Upper lobe of left lung (tissue), 6 donors: ENCODE measurements at regions not wholly inside any gene's neighbourhood (a gene's known extent, or its start where the extent isn't known, plus 50 kb on each side); places are given as distances from the start of the nearest gene placed in this dataset.

Source experiments
- ATAC-seq, 2 donors: fragments of 200-7000 bp; cut with Tn5 transposase; one replicate each; pipeline ENCODE4 v1.9.1; 2022; ENCODE audit warnings: mild to moderate bottlenecking in 2 of 2, moderate library complexity in 2 of 2; ENCODE audit not compliant: low FRiP score in 2 of 2
- DNase-seq, 2 donors: peaks; one replicate each; pipeline ENCODE4 v3.0.0-alpha.2; 2019 to 2020
- H3K27ac ChIP-seq, 4 donors: fragments of 200-600 bp; sonication (generic); one replicate each; pipeline ENCODE4 v1.5.1; 2016 to 2019
- H3K27me3 ChIP-seq, 4 donors: fragments of 200-600 bp; sonication (generic); one replicate each; pipeline ENCODE4 v1.5.1; 2017 to 2019
- H3K36me3 ChIP-seq, 4 donors: fragments of 200-600 bp; sonication (generic); one replicate each; pipeline ENCODE4 v1.5.1; 2016 to 2019
- H3K4me1 ChIP-seq, 4 donors: fragments of 200-600 bp; sonication (generic); one replicate each; pipeline ENCODE4 v1.5.1; 2018 to 2019
- H3K4me3 ChIP-seq, 4 donors: fragments of 200-600 bp; sonication (generic); one replicate each; pipeline ENCODE4 v1.5.1; 2017 to 2019; ENCODE audit warnings: mild to moderate bottlenecking in 2 of 4, moderate library complexity in 1 of 4
- H3K9me3 ChIP-seq, 4 donors: fragments of 200-600 bp; sonication (generic); one replicate each; pipeline ENCODE4 v1.5.1; 2018 to 2019
- CTCF ChIP-seq, 6 experiments: fragments of 450-650 bp in 4 of 6; fragments of 200-600 bp in 2 of 6; sonication (generic) in 2 of 6; IDR thresholded peaks; one replicate each; pipeline ENCODE4 v1.5.1; 2016 to 2019; ENCODE audit warnings: antibody characterized with exemption in 6 of 6
- EP300 ChIP-seq, 4 donors: sonication (generic); formaldehyde crosslinking; IDR thresholded peaks; one replicate each; pipeline ENCODE4 v1.5.1; 2017; ENCODE audit warnings: antibody characterized with exemption in 4 of 4, control low read depth in 2 of 4
- POLR2A ChIP-seq, 4 donors: fragments of 450-650 bp; IDR thresholded peaks; one replicate each; pipeline ENCODE4 v1.5.1; 2016 to 2017; ENCODE audit warnings: antibody characterized with exemption in 4 of 4, mild to moderate bottlenecking in 2 of 4
- POLR2AphosphoS5 ChIP-seq, 2 donors: sonication (generic); formaldehyde crosslinking; IDR thresholded peaks; one replicate each; pipeline ENCODE4 v1.5.1; 2017; ENCODE audit warnings: antibody characterized with exemption in 2 of 2
- WGBS, 2 donors: methylation state at CpG; one replicate each; pipeline ENCODE4 v1.1.5; 2017 to 2018; 5-methylcytosine and 5-hydroxymethylcytosine counted together
- donor health status: DM: no; HTN: no; CAD: no; lungs with moderate emphysema.
- donor health status: DM: no; HTN: yes; CAD: no; lungs with severe emphysema.

- WGBS, 2 donors: 35 to 52% methylated on average over 15 of the region's 15 CpGs
- no peak for ATAC-seq
- peak overlapping the region in 3 of 4 donors; percentile 70 to 94 (median 91) for H3K4me3 ChIP-seq
Measured at GRCh38 chr6:27178860-27179259, 68.6 kb upstream of the PRSS16 start.

GRCh38 chr6:27183060-27183832 lies 64.3 kb upstream of the PRSS16 start:
- no peak for DNase-seq
- Histone ChIP-seq H3K4me3 (no peak overlapping the region), H3K36me3 (no peaks in the 10 kb centered on the region), H3K27me3 (no peaks in the 10 kb centered on the region), H3K4me1 (peaks cover 0 to 8% (median 2%) of the 10 kb centered on the region in 4 donors), H3K27ac (no peak overlapping the region), H3K9me3 (no peaks in the 10 kb centered on the region)
- TF ChIP-seq CTCF (IDR thresholded peaks at IDR 0.05) (no peak), POLR2AphosphoS5 (IDR thresholded peaks at IDR 0.05) (no peak), EP300 (IDR thresholded peaks at IDR 0.05) (no peak), POLR2A (IDR thresholded peaks at IDR 0.05) (no peak)
- no peak for ATAC-seq
- 78 to 86% methylated on average over 8 to 9 of the region's 9 CpGs for WGBS, 2 donors

More at GRCh38 chr6:27178860-27179259, 68.6 kb upstream of the PRSS16 start:
- Histone ChIP-seq H3K36me3 (no peaks in the 10 kb centered on the region), H3K9me3 (no peaks in the 10 kb centered on the region), H3K27ac (no peak overlapping the region), H3K4me1 (peaks cover 0 to 14% (median 8%) of the 10 kb centered on the region in 4 donors), H3K27me3 (no peaks in the 10 kb centered on the region)
- DNase-seq: no peak
- TF ChIP-seq CTCF (IDR thresholded peaks at IDR 0.05) (no peak), POLR2A (IDR thresholded peaks at IDR 0.05) (no peak), POLR2AphosphoS5 (IDR thresholded peaks at IDR 0.05) (no peak), EP300 (IDR thresholded peaks at IDR 0.05) (no peak)

- 20 to 25% methylated on average over 13 of the region's 13 CpGs for WGBS, 2 donors
- Histone ChIP-seq H3K4me3 (peak overlapping the region; percentile 52 to 75 (median 66)), H3K27ac (peak overlapping the region; percentile 76 to 89 (median 86)), H3K36me3 (no peaks in the 10 kb centered on the region), H3K27me3 (no peaks in the 10 kb centered on the region), H3K9me3 (no peaks in the 10 kb centered on the region), H3K4me1 (peaks cover 0 to 4% (median 2%) of the 10 kb centered on the region in 4 donors)
- ATAC-seq: no peak
- peak in 1 of 2 donors; percentile 36 for DNase-seq
- no peak for TF ChIP-seq POLR2AphosphoS5 (IDR thresholded peaks at IDR 0.05)
- no peak for TF ChIP-seq POLR2A (IDR thresholded peaks at IDR 0.05)
- no peak for TF ChIP-seq CTCF (IDR thresholded peaks at IDR 0.05)
- TF ChIP-seq EP300 (IDR thresholded peaks at IDR 0.05): no peak
Measured at GRCh38 chr6:27187231-27188060, 60.1 kb upstream of the PRSS16 start.

GRCh38 chr6:27188061-27188884 lies 59.2 kb upstream of the PRSS16 start:
- H3K27ac ChIP-seq: peak overlapping the region; percentile 76 to 89 (median 86)

More at GRCh38 chr6:27188061-27188884, 59.2 kb upstream of the PRSS16 start:
- ATAC-seq (peak; percentile 95 to 97), DNase-seq (peak in 1 of 2 donors; percentile 58)
- Histone ChIP-seq H3K4me1 (peaks cover 0 to 4% (median 2%) of the 10 kb centered on the region in 4 donors), H3K4me3 (peak overlapping the region; percentile 52 to 75 (median 66)), H3K27me3 (no peaks in the 10 kb centered on the region), H3K36me3 (no peaks in the 10 kb centered on the region), H3K9me3 (no peaks in the 10 kb centered on the region)
- TF ChIP-seq CTCF (IDR thresholded peaks at IDR 0.05) (no peak), EP300 (IDR thresholded peaks at IDR 0.05) (no peak), POLR2AphosphoS5 (IDR thresholded peaks at IDR 0.05) (no peak), POLR2A (IDR thresholded peaks at IDR 0.05) (peak in 3 of 4 donors; percentile 33 to 63 (median 46))
- WGBS, 2 donors: 0% methylated on average over 32 to 33 of the region's 33 CpGs
